HG03439 (cell line): ENCODE measurements at regions not wholly inside any gene's neighbourhood (a gene's known extent, or its start where the extent isn't known, plus 50 kb on each side); places are given as distances from the start of the nearest gene placed in this dataset.
"Not testable (repeated sequence)": the region's sequence is repeated elsewhere in the genome, so short reads cannot be mapped to it uniquely, and the experiment has no call there.

ENCODE experiments used
- ATAC-seq: cut with Tn5 transposase; IDR thresholded peaks from one replicate; pipeline ENCODE4 v1.9.1; 2021; ENCODE audit warnings: mild to moderate bottlenecking, moderate library complexity; ENCODE audit not compliant: unreplicated experiment

DNA sequence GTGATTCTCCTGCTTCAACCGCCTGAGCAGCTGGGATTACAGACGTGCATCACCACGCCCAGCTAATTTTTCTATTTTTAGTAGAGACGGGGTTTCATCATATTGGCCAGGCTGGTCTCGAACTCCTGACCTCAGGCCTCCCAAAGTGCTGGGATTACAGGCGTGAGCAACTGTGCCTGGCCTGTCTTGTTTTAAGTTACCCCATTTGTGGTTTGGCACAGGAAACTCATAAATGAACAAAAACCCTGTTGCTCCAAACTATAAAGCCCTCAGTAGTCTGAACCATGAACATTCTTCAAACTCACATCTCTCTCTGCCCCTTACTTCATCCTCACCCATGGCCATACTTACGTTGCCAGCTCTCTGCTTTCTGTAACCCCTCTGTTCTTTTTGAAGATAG lies 61.7 kb downstream of the RHOU start:
- not testable (repeated sequence) for ATAC-seq

DNA sequence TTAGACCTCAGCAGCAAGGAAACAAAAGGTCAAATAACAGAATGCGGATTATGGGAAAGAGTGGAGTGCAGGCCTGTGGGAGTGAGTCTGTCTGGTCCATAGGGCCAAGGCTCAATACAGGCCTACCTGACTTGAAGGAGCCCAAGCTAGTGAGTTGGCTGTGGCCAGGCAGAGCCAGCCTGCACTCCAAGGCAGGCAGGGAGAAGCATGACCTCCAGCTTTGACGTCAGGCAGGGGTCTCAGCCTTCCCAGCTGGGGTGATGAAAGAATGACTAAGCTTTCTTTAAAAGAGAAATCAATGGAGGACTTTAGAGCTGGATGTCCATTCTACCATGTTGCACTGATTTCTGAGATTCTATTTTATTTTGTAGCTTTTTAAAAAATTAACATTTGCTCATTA lies 62.8 kb downstream of the RHOU start:
- no peak for ATAC-seq

DNA sequence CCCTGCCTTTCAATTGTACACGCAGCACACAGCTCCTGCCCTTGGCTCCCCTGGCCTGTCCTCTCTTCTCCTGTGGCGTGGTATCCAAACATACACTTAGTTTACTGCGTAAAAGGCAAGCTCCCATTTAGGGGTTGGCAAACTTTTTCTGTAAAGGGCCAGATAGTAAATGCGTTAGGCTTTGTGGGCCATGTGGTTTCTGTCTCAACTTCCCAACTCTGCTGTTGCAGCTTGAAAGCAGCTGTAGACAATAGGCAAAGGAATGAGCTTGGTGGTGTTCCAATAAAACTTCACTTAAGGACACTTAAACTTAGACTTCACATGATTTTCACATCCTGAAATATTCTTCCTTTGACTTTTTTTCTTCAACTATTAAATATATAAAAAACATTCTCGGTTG lies 63.3 kb downstream of the RHOU start:
- no peak for ATAC-seq

DNA sequence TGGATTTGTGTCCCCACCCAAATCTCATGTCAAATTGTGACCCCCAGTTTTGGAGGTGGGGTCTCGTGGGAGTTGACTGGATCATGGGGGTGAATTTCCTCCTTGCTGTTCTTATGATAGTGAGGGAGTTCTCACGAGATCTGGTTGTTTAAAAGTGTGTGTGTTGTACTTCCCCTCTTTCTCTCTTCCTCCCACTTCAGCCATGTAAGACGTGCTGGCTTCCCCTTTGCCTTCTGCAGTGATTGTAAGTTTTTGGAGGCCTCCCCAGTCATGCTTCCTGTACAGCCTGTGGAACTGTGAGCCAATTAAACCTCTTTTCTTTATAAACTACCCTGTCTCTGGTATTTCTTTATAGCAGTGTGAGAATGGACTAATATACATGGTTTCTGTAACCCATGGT lies 64.6 kb downstream of the RHOU start:
- ATAC-seq: no peak

DNA sequence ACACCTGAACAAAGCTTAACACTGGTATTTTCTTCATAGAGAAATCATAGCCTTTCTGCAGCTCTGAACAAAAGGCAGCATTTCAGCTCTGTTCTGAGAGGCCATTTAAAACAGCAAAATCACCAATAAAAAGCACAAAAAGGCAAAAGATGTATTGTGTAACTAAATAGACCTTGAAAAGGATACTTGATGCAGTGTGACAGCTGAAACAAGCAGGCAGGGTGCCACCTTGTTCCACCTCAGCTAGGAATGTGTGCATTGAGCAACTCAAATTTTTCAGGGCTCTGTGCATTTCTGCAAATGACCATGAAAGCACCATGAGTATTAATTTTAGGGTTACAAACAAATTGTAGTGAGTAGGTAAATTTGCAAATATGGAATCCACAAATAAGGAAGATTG lies 65.8 kb downstream of the RHOU start:
- ATAC-seq: no peak

DNA sequence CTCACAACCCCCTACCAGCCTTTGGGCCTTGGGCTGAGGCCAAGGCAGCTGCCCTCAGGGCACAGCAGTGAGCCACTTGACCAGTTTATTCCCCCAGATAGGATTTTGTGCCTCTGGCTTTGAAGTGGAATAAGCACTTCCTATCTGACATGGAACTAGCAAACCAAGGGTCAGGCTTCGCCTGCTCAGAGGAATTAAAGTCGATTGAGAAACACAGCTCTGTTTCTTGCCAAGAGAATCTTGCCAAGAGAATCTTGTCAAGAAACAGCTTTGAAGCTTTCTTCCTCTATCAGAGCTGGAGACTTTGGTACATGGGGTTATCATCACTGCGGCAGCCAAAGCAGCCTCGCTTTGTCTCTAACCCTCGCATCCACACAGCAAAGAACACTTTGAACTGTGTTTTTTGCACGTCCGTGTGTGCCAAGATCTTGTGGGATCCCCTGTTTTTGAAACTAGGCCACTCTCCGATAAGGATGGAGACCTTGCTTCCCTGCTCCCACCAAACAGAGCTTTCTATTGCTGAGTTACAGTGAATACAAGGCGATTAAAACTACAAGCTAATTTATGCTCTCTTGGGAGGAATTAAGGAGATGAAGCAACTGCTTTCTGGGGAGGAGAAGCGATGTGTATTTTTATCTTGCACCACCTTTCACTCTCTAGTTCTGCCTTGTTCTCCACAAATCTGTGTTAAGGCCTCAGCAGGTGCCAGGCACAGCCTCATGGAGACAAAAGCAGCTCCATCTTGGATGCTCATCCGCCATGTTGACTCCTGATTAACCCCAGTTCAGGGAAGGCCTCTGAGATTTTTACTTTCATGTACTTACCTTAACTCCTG lies 67.3 kb downstream of the RHOU start:
- no peak for ATAC-seq

DNA sequence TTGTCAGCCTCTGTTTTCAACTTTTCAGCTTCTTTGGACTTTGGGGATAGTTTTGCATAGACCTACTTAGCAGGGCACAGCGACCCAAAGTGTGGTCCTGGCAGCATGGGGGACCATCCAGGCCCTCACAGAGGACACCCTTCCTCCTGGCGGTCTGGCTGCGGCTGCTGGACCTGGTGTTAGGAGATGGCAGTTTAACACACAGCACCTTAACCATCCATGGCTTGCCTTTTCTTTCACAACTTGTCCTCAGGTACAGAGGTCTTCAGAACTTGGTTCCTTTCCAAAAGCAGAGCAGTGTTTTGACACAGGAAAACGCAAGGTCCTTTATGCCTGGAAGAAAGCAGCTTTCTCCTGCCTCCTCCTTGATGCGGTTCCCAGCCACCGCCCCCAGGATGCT lies 68.1 kb downstream of the RHOU start:
- no peak for ATAC-seq

DNA sequence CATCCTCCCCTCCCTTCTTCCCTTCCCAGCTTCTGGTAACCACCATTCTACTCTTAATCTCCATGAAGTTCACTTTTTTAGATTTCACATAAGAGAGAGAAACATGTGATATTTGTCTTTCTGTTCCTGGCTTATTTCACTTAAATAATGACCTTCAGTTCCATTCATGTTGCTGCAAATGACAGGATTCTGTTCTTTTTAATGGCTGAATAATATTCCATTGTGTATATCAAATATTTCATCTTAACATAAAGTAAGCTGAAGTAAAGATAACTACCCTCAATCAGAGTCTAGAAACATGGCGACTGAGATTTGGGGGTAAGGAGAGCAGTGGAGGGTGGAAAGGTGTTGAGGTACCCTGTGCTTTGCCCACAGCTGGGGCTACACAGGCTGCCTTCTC lies 68.9 kb downstream of the RHOU start:
- no peak for ATAC-seq

DNA sequence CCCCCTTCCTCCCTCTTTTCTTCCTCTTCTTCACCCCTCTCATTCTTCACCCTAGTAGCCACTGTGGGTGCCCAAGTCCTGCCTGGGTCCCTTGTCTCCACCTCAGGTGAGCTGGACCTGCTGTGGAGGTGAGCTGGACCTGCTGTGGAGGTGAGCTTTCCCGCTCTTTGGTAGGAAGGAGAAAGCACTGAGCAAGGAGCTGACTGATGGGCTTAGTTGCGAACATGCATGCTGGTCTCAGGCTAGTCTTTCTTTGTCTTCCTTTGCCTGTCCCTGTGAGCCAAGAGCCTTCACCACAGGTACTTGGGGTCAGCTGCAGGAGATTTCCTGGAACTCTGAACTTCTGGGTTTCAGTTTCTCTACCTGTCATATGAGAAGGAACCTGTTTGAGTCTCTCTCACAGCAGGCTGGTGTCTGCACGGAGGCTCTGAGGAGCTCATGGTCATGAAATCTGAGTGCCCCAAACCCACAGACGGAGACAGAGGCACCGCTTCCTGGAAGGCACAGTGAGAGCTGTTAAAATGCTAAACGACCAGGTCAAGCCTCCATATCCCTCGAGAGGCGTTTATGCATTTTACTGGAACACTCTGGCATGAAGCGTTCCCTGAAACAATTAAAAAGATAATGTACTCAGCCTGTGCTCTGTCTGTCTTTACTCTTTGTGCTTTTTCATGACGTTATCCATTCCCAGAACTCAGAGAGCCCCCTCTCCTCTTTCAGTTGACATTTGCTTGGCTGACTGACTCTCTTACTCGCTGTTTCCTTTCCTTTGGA lies 69.5 kb downstream of the RHOU start:
- ATAC-seq: no peak

DNA sequence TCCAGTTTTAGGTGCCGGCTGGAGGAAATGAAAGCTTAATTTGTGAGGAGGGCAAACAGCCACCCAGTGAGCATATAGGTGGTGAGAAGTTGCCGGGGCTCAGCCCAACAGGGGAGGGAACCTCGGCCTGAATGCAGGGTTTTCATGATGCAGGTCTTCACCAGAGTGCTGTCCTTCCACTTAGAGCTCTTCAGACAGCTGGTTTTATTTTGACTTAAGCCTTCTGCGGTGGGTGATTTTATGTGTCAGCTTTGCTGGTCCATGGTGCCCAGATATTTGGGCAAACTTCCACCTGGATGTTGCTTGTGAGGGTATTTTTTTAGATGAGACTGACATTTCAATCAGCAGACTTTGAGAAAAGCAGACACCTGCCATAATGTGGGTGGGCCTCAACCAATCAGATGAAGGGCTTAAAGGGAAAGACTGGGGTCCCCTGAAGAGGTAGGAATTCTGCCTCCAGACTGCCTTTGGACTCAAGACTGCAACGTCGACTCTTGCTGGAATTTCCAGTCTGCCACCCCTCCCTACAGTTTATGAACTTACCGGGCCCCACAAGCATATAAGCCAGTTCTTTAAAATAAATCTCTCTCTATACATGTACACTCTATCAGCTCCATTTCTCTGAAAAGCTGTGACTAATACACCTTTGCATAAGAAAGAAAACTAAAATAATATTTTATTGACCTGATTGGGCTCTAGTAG lies 72.8 kb downstream of the RHOU start:
- ATAC-seq: no peak

DNA sequence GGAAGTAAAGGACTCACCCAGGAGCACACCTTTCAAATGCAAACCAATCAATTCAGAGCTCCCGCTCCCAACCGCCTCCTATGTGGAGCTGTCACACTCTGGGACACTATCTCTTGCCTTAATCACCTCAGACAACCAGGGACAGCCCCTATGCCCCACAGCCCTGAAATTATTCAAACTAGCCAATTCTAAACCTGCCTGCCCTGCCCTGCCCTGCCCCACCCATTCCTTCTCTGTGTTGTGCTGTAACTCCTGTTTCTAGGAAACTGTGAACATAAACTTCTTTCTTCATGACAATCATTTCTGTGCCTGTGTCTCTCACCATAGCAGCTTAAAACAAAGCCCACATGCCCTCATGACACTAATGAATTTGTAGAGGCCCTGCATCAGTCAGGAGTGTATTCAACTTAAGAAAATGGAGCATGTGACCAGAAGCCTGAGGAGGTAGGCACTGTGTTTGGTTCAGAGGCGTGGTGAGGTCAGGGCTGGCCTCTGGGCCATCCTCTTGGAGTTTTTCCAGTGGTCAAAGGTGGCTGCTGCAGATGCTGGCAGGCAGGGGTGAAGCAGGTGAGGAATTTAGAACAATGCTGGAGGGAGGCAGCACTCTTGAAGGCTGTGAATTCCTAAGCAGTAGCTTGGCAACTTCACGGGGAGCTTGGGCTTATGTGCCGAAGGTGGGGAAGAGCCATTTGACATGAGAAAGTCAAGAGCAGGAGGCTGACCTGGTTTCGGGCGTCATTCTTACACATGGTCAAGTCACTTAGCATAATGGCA lies 74.5 kb downstream of the RHOU start:
- ATAC-seq: no peak

DNA sequence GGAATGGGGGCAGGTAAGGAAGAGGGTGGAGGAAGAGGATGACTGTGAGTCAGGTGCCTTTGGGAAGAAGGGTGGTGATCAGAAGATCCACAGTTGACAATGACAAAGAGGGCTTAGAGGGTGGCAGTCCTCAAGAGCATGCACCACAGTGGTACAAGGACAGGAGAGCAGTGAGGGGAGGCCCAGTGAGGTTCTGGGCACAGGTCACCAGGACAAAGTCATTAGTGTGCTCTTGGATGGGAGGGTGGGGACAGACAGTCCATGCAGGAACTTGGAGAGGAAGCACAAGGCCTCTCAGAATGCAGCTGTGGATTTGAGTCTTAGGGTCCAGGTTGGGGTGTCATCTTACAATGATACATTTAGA lies 75.1 kb downstream of the RHOU start:
- no peak for ATAC-seq

DNA sequence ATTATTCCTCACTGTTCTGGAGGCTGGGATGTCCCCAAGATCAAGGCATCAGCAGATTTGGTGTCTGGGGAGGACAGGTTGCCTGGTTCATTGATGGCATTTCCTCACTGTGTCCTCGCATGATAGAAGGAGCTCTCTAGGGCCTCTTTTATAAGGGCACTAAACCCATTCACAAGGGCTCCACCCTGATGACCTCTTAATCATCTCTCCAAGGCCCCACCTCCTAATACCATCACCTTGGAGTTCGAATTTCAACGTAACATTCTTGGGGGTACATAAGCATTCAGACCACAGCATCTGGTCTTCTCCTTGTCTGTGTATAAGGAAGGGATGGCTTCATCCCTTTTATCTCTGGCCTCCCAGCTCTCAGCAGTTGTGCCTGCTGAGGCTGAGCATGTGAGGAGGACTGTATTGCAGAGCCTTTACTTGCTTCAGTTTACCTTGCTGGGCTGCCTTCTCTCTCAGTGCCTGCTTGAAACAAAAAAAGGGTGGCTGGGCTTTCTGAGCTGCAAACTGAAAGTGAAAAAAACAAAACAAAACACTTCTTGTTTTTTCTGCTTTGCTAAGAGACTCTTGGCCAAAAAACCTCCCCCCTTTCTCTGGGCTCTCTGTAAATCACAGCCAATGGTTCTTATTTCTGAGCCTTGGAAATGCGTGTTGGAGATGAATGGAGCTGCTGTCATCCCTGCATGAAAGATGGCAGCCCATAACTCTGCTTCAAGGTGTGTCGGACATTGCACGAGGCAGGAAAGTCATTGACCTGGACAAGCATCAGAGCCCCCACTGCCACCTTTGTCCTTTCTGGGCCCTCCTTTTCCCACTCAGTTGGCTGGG lies 75.8 kb downstream of the RHOU start:
- no peak for ATAC-seq

DNA sequence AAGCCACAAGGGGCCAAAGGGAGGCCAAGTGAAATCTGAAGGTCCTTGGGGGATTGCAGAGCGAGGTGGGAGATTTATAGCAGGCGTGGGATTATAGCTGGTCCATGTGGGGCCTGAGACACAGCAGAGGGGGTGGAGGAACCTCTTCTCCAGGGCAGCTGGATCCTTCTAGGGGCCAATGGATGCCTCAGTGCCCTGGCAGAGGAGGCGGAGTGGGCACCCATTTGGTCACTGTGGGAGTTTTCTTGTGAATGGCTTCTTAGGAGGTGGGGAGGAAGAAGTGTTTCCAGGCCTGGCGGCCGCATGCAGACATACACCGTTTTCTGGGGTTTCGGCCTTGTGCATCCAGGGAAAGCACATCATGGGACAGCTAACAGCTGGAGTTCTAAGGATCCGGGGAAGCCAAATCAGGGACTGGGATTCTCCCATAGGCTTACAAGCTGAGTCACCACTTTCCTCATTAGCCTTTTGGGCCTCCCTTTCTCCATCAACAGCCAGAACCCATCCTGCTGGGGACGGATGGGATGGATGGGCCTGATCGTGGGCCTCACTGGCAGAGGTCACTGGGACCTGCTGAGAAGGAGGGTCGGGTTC lies 76.5 kb downstream of the RHOU start:
- ATAC-seq: no peak

DNA sequence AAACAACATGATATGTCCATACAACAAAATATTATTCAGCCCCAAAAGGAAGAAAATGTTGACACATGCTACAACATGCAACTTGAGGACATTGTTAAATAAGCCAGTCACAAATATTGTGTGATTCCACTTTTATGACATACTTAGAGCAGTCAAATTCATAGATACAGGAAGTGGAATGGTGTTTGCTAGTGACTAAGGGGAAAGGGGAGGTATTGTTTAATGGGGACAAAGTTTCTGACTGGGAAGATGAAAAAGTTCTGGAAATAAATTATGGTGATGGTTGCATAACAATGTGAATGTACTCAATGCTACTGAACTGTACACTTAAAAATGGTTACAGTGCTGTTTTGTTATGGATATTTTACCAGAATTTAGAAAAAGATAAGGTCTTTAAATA lies 77.7 kb downstream of the RHOU start:
- ATAC-seq: no peak

DNA sequence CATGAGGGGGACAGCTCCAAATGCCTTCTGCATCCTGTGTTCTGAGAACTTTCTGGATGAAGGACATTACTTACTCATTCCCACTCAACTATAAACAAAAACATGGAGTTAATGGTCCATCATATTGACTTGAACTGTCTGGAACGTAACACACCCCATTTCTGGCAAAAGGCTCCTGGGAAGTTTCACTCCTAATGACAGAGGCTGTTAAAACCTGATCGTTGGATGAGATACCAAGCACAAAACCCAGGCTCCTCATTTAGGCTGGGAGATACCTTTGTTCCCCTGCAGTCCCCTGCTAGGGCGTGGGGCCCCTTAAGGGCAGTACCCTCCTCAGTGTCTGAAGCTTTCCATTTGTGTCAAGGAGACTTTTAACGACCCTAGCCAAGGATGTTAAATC lies 78.9 kb downstream of the RHOU start:
- no peak for ATAC-seq

DNA sequence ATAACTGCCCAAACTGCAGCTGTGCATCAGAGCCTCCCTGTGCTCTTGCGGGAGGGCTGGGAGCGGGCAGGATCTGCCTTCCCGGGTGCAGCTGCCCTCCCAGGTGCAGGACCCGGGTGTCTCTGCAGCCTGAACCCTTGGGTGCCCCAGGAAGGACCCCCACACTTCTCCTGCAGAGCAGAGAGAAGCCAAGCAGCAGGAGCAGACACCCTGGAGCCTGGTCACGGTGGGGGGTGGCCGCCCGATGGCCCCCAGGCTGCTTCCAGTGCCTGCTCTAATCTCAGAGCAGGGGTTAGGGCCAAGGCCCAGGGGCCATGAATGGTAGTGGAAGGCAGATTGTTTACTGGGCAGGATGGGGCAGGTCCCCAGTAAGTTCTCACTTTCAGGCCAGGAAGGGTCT lies 83.0 kb downstream of the RHOU start:
- no peak for ATAC-seq

DNA sequence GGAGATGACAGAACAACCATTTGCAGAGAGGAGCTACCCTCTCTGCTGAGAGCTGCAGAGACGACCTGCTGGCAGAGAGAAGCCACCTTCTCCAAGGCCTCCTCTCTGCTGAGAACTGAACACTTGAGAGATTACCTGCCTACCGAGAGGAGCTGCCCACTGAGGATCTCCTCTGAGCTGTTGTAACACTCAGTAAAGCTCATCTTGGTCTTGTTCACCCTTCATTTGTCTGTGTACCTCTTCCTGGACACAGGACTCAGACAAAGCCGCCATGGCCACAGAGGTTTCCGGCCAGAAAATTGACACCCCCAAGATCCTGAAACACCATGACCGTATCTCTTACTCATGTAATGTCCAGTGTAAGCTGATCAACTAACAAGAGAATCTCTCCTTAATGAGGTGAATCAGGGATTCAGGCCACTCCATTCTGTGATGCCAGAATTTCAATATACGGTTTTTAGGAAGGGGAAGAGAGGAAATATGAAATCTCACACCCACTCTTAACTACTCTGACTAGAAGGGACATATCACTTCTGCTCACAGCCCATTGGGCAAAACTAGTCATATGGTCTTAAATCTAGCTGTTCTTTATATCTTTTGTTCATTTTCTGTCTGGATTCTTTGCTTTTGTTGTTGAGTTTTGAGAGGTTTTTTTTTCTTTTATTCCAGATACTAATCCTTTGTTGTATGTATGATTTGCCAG lies 83.8 kb downstream of the RHOU start:
- ATAC-seq: no peak

DNA sequence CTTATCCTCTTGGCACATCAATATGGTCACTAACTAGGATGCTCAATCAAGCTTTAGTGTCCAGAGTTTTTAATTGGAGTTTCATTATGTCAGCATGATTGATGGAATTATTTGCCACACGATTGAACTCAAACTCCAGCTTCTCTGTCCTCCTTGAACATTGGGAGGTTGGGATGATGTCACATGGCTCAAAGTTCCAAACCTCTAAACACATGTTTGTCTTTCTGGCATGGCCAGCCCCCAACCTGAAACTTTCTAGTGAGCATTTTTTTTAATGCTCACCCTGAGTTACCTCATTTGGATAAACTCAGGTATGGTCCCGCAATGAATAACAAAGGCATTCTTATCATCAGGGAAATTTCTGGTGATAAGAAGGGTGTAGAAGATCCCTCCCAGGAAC lies 86.0 kb downstream of the RHOU start:
- no peak for ATAC-seq
